ENCODE measurements at regions not wholly inside any gene's neighbourhood (a gene's known extent, or its start where the extent isn't known, plus 50 kb on each side); places are given as distances from the start of the nearest gene placed in this dataset.
A peak's percentile ranks its signal among the peaks of the same experiment; 100 is the strongest.
"Not testable (repeated sequence)": the region's sequence is repeated elsewhere in the genome, so short reads cannot be mapped to it uniquely, and the experiment has no call there.

GRCh38 chr5:101153526-101153925 is 250.4 kb upstream of the ST8SIA4 start:
- DNase-seq, result no peak

- DNase-seq, result no peak
These were observed 240.4 kb upstream of the ST8SIA4 start for GRCh38 chr5:101143526-101143925.

- no peak for DNase-seq
These were observed 239.0 kb upstream of the ST8SIA4 start for GRCh38 chr5:101142102-101142501.

GRCh38 chr5:101136454-101136853 is 233.4 kb upstream of the ST8SIA4 start:
- no peak for DNase-seq

- no peak for DNase-seq
These were observed 220.3 kb upstream of the ST8SIA4 start for GRCh38 chr5:101123363-101123762.

GRCh38 chr5:101112645-101113044 is 209.6 kb upstream of the ST8SIA4 start:
- no peak for DNase-seq

GRCh38 chr5:101103874-101104273 is 200.8 kb upstream of the ST8SIA4 start:
- no peak for DNase-seq

- DNase-seq, result no peak
These were observed 199.4 kb upstream of the ST8SIA4 start for GRCh38 chr5:101102506-101102905.

- no peak for DNase-seq
These were observed 188.8 kb upstream of the ST8SIA4 start for GRCh38 chr5:101091902-101092301.

GRCh38 chr5:101084353-101084752 is 181.3 kb upstream of the ST8SIA4 start:
- no peak for DNase-seq

- no peak for DNase-seq
These were observed 177.6 kb upstream of the ST8SIA4 start for GRCh38 chr5:101080462-101081240.

GRCh38 chr5:101068298-101068697 is 165.2 kb upstream of the ST8SIA4 start:
- no peak for DNase-seq

GRCh38 chr5:101067429-101067828 is 164.3 kb upstream of the ST8SIA4 start:
- DNase-seq, result peak; percentile 46

GRCh38 chr5:101062902-101063301 is 159.8 kb upstream of the ST8SIA4 start:
- no peak for DNase-seq

- no peak for DNase-seq
These were observed 144.1 kb upstream of the ST8SIA4 start for GRCh38 chr5:101047181-101047580.

- DNase-seq, result no peak
These were observed 142.6 kb upstream of the ST8SIA4 start for GRCh38 chr5:101045689-101046088.

- DNase-seq, result not testable (repeated sequence)
These were observed 136.9 kb upstream of the ST8SIA4 start for GRCh38 chr5:101040002-101040401.

GRCh38 chr5:101036778-101037177 is 133.7 kb upstream of the ST8SIA4 start:
- DNase-seq, result no peak

- DNase-seq, result no peak
These were observed 132.3 kb upstream of the ST8SIA4 start for GRCh38 chr5:101035425-101035824.

- no peak for DNase-seq
These were observed 121.2 kb upstream of the ST8SIA4 start for GRCh38 chr5:101024299-101024698.

- DNase-seq, result no peak
These were observed 115.2 kb upstream of the ST8SIA4 start for GRCh38 chr5:101018299-101018698.

GRCh38 chr5:101012880-101013279 is 109.8 kb upstream of the ST8SIA4 start:
- DNase-seq, result no peak

GRCh38 chr5:101009758-101010519 is 106.9 kb upstream of the ST8SIA4 start:
- DNase-seq, result no peak

GRCh38 chr5:100992354-100992753 is 89.3 kb upstream of the ST8SIA4 start:
- DNase-seq, result no peak
